Esophagus muscularis mucosa (tissue), 4 donors: ENCODE measurements at regions not wholly inside any gene's neighbourhood (a gene's known extent, or its start where the extent isn't known, plus 50 kb on each side); places are given as distances from the start of the nearest gene placed in this dataset.
"Not testable (repeated sequence)": the region's sequence is repeated elsewhere in the genome, so short reads cannot be mapped to it uniquely, and the experiment has no call there.

Experiments
- DNase-seq: peaks from one replicate; pipeline ENCODE4 v3.0.0-alpha.2; 2017; ENCODE audit errors: extremely low spot score
- H3K27ac ChIP-seq, 4 donors: fragments of 200-600 bp; sonication (generic); replicated peaks in 1 of 4; 1 replicate in 3 of 4; 2 replicates in 1 of 4; pipeline ENCODE4 v1.5.1; 2016 to 2019; ENCODE audit warnings: mild to moderate bottlenecking in 1 of 4
- H3K27me3 ChIP-seq, 4 donors: fragments of 200-600 bp; sonication (generic); one replicate each; pipeline versions ENCODE4 v1.5.1 to v1.6.0; 2016 to 2019
- H3K36me3 ChIP-seq, 4 donors: fragments of 200-600 bp; sonication (generic); one replicate each; pipeline ENCODE4 v1.5.1; 2016 to 2019
- H3K4me1 ChIP-seq, 4 donors: fragments of 200-600 bp; sonication (generic); one replicate each; pipeline ENCODE4 v1.5.1; 2016 to 2019
- H3K4me3 ChIP-seq, 4 donors: fragments of 200-600 bp; sonication (generic); 1 replicate in 2 of 4; 2 replicates in 2 of 4; pipeline ENCODE4 v1.5.1; 2016 to 2019; ENCODE audit warnings: mild to moderate bottlenecking in 4 of 4, moderate library complexity in 1 of 4
- H3K9me3 ChIP-seq, 4 donors: fragments of 200-600 bp; sonication (generic); 1 replicate in 3 of 4; 2 replicates in 1 of 4; pipeline ENCODE4 v1.5.1; 2016 to 2019
- CTCF ChIP-seq, 3 experiments: fragments of 200-600 bp in 2 of 3; fragments of 450-650 bp in 1 of 3; sonication (generic) in 2 of 3; IDR thresholded peaks; one replicate each; pipeline ENCODE4 v1.5.1; 2017 to 2019; ENCODE audit warnings: antibody characterized with exemption in 3 of 3, mild to moderate bottlenecking in 2 of 3, moderate library complexity in 1 of 3
- EP300 ChIP-seq: sonication (generic); formaldehyde crosslinking; IDR thresholded peaks from one replicate; pipeline ENCODE4 v1.6.1; 2017; ENCODE audit warnings: antibody characterized with exemption
- POLR2A ChIP-seq: fragments of 450-650 bp; IDR thresholded peaks from one replicate; pipeline ENCODE4 v1.6.1; 2017; ENCODE audit warnings: antibody characterized with exemption, moderate library complexity, mild to moderate bottlenecking, low read depth
- POLR2AphosphoS5 ChIP-seq, 2 donors: sonication (generic); formaldehyde crosslinking; IDR thresholded peaks; one replicate each; pipeline ENCODE4 v1.6.1; 2017; ENCODE audit warnings: antibody characterized with exemption in 2 of 2
- WGBS: methylation state at CpG from one replicate; pipeline ENCODE4 v1.1.5; 2018; 5-methylcytosine and 5-hydroxymethylcytosine counted together
- intact Hi-C: fragments of 100-400 bp; cut with DNase I; formaldehyde crosslinking; loops from one replicate; pipeline ENCODE4 v1.15.1; 2023

GRCh38 chr12:74752215-74752614 lies 214.6 kb downstream of the ATXN7L3B start:
- no peak for DNase-seq

GRCh38 chr12:74770552-74770951 lies 232.9 kb downstream of the ATXN7L3B start:
- no peak overlapping the region for H3K4me3 ChIP-seq
- H3K4me1 ChIP-seq: no peaks in the 10 kb centered on the region
- intact Hi-C loops: no loop called here
- no peaks in the 10 kb centered on the region for H3K9me3 ChIP-seq
- no peak overlapping the region for H3K27ac ChIP-seq
- TF ChIP-seq POLR2A (no peak), CTCF (IDR thresholded peaks at IDR 0.05) (no peak), EP300 (no peak), POLR2AphosphoS5 (IDR thresholded peaks at IDR 0.05) (no peak)
- no peak for DNase-seq
- no peaks in the 10 kb centered on the region for H3K36me3 ChIP-seq
- no peaks in the 10 kb centered on the region for H3K27me3 ChIP-seq

More at GRCh38 chr12:74752215-74752614, 214.6 kb downstream of the ATXN7L3B start:
- WGBS: 80% methylated on average over 3 of the region's 3 CpGs
- peaks cover 0 to 3% (median 0%) of the 10 kb centered on the region in 4 donors for H3K9me3 ChIP-seq
- H3K27me3 ChIP-seq: no peaks in the 10 kb centered on the region
- H3K27ac ChIP-seq: no peak overlapping the region
- TF ChIP-seq CTCF (IDR thresholded peaks at IDR 0.05) (no peak), POLR2A (no peak), POLR2AphosphoS5 (IDR thresholded peaks at IDR 0.05) (no peak), EP300 (no peak)
- no peaks in the 10 kb centered on the region for H3K4me1 ChIP-seq
- H3K4me3 ChIP-seq: no peak overlapping the region
- intact Hi-C loops: no loop called here
- H3K36me3 ChIP-seq: no peaks in the 10 kb centered on the region

GRCh38 chr12:74775276-74775675 lies 237.6 kb downstream of the ATXN7L3B start:
- intact Hi-C loops: no loop called here
- Histone ChIP-seq H3K4me3 (no peak overlapping the region), H3K36me3 (no peaks in the 10 kb centered on the region), H3K27ac (no peak overlapping the region), H3K9me3 (no peaks in the 10 kb centered on the region), H3K4me1 (no peaks in the 10 kb centered on the region), H3K27me3 (no peaks in the 10 kb centered on the region)
- no peak for DNase-seq
- WGBS: 85% methylated on average over 1 of the region's 1 CpG
- TF ChIP-seq EP300 (no peak), POLR2A (no peak), CTCF (IDR thresholded peaks at IDR 0.05) (no peak), POLR2AphosphoS5 (IDR thresholded peaks at IDR 0.05) (no peak)

- Histone ChIP-seq H3K36me3 (no peaks in the 10 kb centered on the region), H3K27ac (no peak overlapping the region), H3K4me3 (no peak overlapping the region), H3K9me3 (no peaks in the 10 kb centered on the region), H3K27me3 (no peaks in the 10 kb centered on the region), H3K4me1 (no peaks in the 10 kb centered on the region)
- no peak for DNase-seq
- 86% methylated on average over 7 of the region's 7 CpGs for WGBS
- intact Hi-C loops: no loop called here
- TF ChIP-seq POLR2AphosphoS5 (IDR thresholded peaks at IDR 0.05) (no peak), POLR2A (no peak), EP300 (no peak), CTCF (IDR thresholded peaks at IDR 0.05) (no peak)
Measured at GRCh38 chr12:74776378-74776777, 238.7 kb downstream of the ATXN7L3B start.

GRCh38 chr12:74780182-74780849 lies 242.7 kb downstream of the ATXN7L3B start:
- no peak overlapping the region for H3K27ac ChIP-seq
- intact Hi-C loops: no loop called here
- no peak for DNase-seq
- TF ChIP-seq POLR2A (no peak), EP300 (no peak), CTCF (IDR thresholded peaks at IDR 0.05) (no peak), POLR2AphosphoS5 (IDR thresholded peaks at IDR 0.05) (no peak)
- H3K27me3 ChIP-seq: no peaks in the 10 kb centered on the region
- H3K9me3 ChIP-seq: no peaks in the 10 kb centered on the region
- no peaks in the 10 kb centered on the region for H3K36me3 ChIP-seq
- H3K4me1 ChIP-seq: no peaks in the 10 kb centered on the region
- 63% methylated on average over 2 of the region's 2 CpGs for WGBS
- H3K4me3 ChIP-seq: no peak overlapping the region

GRCh38 chr12:74780850-74781241 lies 243.2 kb downstream of the ATXN7L3B start:
- H3K4me3 ChIP-seq, H3K36me3 ChIP-seq, intact Hi-C loops, DNase-seq, H3K4me1 ChIP-seq, H3K27me3 ChIP-seq, H3K9me3 ChIP-seq, H3K27ac ChIP-seq: not testable (repeated sequence)
- WGBS: 40% methylated on average over 1 of the region's 1 CpG
